ENCODE measurements at regions not wholly inside any gene's neighbourhood (a gene's known extent, or its start where the extent isn't known, plus 50 kb on each side); places are given as distances from the start of the nearest gene placed in this dataset.

DNA sequence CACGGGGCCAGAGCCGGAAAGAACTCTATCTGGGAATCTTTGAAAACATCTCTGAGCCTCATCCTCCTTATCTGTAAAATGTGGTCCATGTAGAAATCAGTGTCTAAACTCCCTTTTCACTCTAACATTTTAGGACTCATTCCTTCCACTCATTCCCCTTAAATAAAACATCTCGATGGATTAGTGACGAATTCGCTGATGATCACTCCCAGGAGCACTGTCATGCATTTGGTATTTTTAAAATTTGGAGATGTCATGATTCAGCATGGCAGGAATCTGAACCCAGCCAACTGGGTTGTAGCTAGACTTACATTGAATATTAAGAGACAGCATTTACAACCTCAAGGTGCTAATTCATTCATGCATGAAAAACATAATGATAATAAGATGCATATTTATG is 88.1 kb downstream of the SPANXN3 start:
- no peak for DNase-seq
- peaks cover 12% of the 10 kb centered on the region for H3K9me3 Mint-ChIP-seq (ENCODE audit: low read depth, unreplicated experiment)
- CTCF ChIA-PET: no interaction called here
- H3K27ac Mint-ChIP-seq (ENCODE audit: unreplicated experiment): no peak overlapping the region
- BruUV-seq (replicated peaks): no TSS peak
- intact Hi-C loops (cut with micrococcal nuclease; ENCODE audit: unreplicated experiment): no loop called here
- TF ChIP-seq, protein P1, sequence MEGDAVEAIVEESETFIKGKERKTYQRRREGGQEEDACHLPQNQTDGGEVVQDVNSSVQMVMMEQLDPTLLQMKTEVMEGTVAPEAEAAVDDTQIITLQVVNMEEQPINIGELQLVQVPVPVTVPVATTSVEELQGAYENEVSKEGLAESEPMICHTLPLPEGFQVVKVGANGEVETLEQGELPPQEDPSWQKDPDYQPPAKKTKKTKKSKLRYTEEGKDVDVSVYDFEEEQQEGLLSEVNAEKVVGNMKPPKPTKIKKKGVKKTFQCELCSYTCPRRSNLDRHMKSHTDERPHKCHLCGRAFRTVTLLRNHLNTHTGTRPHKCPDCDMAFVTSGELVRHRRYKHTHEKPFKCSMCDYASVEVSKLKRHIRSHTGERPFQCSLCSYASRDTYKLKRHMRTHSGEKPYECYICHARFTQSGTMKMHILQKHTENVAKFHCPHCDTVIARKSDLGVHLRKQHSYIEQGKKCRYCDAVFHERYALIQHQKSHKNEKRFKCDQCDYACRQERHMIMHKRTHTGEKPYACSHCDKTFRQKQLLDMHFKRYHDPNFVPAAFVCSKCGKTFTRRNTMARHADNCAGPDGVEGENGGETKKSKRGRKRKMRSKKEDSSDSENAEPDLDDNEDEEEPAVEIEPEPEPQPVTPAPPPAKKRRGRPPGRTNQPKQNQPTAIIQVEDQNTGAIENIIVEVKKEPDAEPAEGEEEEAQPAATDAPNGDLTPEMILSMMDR (IDR thresholded peaks at IDR 0.05; ENCODE audit: unreplicated experiment): no peak
- H3K36me3 Mint-ChIP-seq (ENCODE audit: insufficient read depth, unreplicated experiment): no peaks in the 10 kb centered on the region
- H3K4me1 Mint-ChIP-seq (ENCODE audit: low read depth, unreplicated experiment): no peaks in the 10 kb centered on the region
- no peaks in the 10 kb centered on the region for H3K27me3 Mint-ChIP-seq (ENCODE audit: unreplicated experiment)
- H3K4me3 Mint-ChIP-seq (ENCODE audit: low read depth, unreplicated experiment): no peak overlapping the region

DNA sequence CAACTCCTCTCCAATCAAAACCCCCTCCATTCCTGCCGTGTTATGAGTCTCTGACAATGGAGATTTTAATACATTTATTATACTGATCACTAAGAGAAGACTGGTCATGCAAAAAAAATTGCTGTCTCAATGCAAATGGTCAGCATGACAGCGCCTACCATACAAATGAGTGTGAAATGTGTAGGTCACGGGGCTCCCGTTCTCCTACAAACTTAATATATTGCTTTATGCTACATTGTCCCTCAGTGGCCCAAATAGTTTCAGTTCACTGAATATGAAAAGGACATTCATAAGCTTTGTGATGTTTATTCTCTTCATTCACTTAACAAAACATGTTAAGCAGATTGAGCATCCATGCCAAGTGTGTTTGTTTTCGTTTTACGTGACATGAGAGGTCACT is 116.1 kb downstream of the SPANXN3 start:
- BruUV-seq (replicated peaks): no TSS peak
- intact Hi-C loops (cut with micrococcal nuclease; ENCODE audit: unreplicated experiment): no loop called here

DNA sequence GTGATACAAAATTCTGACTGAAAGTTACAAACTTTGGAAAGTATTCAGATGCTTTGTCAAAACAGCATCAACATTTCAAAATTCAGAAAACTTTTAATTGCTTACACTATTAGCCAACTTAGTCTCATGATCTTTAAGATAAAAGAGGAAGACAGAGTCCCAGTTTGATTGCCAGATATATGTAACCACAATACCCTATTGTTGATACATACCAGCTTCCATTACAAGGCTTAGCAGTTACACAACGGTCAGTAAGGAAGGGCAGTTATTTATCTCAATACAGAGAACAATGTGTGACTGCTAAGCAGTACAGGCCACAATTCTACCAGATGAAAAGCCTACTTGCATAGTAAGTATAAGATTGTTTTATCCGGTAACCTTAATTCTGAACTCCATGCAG is 138.4 kb downstream of the SPANXN3 start:
- no peak for DNase-seq
- no peak overlapping the region for H3K4me3 Mint-ChIP-seq (ENCODE audit: low read depth, unreplicated experiment)
- no peaks in the 10 kb centered on the region for H3K36me3 Mint-ChIP-seq (ENCODE audit: insufficient read depth, unreplicated experiment)
- intact Hi-C loops (cut with micrococcal nuclease; ENCODE audit: unreplicated experiment): no loop called here
- H3K27ac Mint-ChIP-seq (ENCODE audit: unreplicated experiment): no peak overlapping the region
- no TSS peak for BruUV-seq (replicated peaks)
- no peaks in the 10 kb centered on the region for H3K27me3 Mint-ChIP-seq (ENCODE audit: unreplicated experiment)
- TF ChIP-seq, protein P1 (IDR thresholded peaks at IDR 0.05; ENCODE audit: unreplicated experiment): no peak
- H3K4me1 Mint-ChIP-seq (ENCODE audit: low read depth, unreplicated experiment): no peaks in the 10 kb centered on the region
- peaks cover 17% of the 10 kb centered on the region for H3K9me3 Mint-ChIP-seq (ENCODE audit: low read depth, unreplicated experiment)
- CTCF ChIA-PET: no interaction called here

More for the DNA sequence above, 116.1 kb downstream of the SPANXN3 start:
- Mint-ChIP-seq H3K4me1 (ENCODE audit: low read depth, unreplicated experiment) (no peaks in the 10 kb centered on the region), H3K27me3 (ENCODE audit: unreplicated experiment) (no peaks in the 10 kb centered on the region), H3K9me3 (ENCODE audit: low read depth, unreplicated experiment) (peaks cover 2% of the 10 kb centered on the region), H3K4me3 (ENCODE audit: low read depth, unreplicated experiment) (no peak overlapping the region), H3K27ac (ENCODE audit: unreplicated experiment) (no peak overlapping the region), H3K36me3 (ENCODE audit: insufficient read depth, unreplicated experiment) (no peaks in the 10 kb centered on the region)
- DNase-seq: no peak
- CTCF ChIA-PET: no interaction called here
- TF ChIP-seq, protein P1 (IDR thresholded peaks at IDR 0.05; ENCODE audit: unreplicated experiment): no peak

DNA sequence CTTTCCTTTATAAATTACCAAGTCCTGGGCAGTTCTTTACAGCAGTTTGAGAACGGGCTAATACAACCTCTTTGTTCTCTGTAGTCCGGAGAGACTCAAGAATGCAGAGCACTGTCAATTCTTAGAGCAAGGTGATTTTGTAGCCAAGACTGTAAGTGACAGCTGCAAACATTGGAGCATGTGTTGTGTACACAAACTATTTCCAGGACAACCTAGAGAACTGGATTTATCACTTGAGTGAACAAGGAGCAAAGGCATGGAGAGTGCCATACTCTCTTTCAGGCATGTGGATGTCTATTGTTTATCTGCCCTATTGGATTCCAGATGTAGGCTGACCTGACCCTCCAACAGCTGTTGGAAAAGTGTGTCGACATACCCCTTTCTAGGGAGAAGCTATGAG is 153.9 kb downstream of the SPANXN3 start:
- no TSS peak for BruUV-seq (replicated peaks)
- Mint-ChIP-seq H3K4me3 (ENCODE audit: low read depth, unreplicated experiment) (no peak overlapping the region), H3K27ac (ENCODE audit: unreplicated experiment) (no peak overlapping the region), H3K4me1 (ENCODE audit: low read depth, unreplicated experiment) (no peaks in the 10 kb centered on the region), H3K36me3 (ENCODE audit: insufficient read depth, unreplicated experiment) (no peaks in the 10 kb centered on the region), H3K9me3 (ENCODE audit: low read depth, unreplicated experiment) (peaks cover 6% of the 10 kb centered on the region), H3K27me3 (ENCODE audit: unreplicated experiment) (no peaks in the 10 kb centered on the region)
- TF ChIP-seq, protein P1 (IDR thresholded peaks at IDR 0.05; ENCODE audit: unreplicated experiment): no peak
- CTCF ChIA-PET: interaction anchor here (0.6 kb wide), 1 partner anchor 35 kb away, joined by 5 read pairs; no protein-coding TSS in a partner anchor
- intact Hi-C loops (cut with micrococcal nuclease; ENCODE audit: unreplicated experiment): no loop called here
- no peak for DNase-seq

All from Calu3 (cell line).